ENCODE measurements at regions not wholly inside any gene's neighbourhood (a gene's known extent, or its start where the extent isn't known, plus 50 kb on each side); places are given as distances from the start of the nearest gene placed in this dataset.

DNA sequence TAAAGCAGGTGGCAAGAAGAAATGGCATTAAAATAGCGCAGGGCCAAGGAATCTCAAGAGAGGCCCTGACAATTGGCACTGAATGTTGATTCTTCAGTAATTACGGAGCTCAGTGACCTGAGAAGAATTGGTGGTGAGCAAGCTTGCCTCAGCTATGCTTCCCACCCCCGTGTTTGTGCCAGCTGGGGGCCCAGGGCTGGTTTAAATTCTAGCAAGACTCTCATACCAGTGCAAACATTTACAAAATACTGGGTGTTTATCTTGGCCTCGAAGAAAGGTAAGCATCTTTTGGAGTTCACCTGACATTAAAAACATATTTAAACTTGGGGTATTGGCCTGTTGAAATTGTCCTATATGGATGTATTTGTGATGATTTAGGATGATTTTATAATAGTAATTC lies 296.7 kb upstream of the USP25 start:
- Histone ChIP-seq H3K4me1 (no peaks in the 10 kb centered on the region), H3K4me3 (no peak overlapping the region), H3K27me3 (no peaks in the 10 kb centered on the region), H3K36me3 (no peaks in the 10 kb centered on the region), H3K9me3 (no peaks in the 10 kb centered on the region), H3K27ac (no peak overlapping the region)
- no peak for DNase-seq
- no peak for ATAC-seq
- intact Hi-C loops (cut with DNase I), result no loop called here
- TF ChIP-seq, protein P1, sequence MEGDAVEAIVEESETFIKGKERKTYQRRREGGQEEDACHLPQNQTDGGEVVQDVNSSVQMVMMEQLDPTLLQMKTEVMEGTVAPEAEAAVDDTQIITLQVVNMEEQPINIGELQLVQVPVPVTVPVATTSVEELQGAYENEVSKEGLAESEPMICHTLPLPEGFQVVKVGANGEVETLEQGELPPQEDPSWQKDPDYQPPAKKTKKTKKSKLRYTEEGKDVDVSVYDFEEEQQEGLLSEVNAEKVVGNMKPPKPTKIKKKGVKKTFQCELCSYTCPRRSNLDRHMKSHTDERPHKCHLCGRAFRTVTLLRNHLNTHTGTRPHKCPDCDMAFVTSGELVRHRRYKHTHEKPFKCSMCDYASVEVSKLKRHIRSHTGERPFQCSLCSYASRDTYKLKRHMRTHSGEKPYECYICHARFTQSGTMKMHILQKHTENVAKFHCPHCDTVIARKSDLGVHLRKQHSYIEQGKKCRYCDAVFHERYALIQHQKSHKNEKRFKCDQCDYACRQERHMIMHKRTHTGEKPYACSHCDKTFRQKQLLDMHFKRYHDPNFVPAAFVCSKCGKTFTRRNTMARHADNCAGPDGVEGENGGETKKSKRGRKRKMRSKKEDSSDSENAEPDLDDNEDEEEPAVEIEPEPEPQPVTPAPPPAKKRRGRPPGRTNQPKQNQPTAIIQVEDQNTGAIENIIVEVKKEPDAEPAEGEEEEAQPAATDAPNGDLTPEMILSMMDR (IDR thresholded peaks at IDR 0.05), result no peak

DNA sequence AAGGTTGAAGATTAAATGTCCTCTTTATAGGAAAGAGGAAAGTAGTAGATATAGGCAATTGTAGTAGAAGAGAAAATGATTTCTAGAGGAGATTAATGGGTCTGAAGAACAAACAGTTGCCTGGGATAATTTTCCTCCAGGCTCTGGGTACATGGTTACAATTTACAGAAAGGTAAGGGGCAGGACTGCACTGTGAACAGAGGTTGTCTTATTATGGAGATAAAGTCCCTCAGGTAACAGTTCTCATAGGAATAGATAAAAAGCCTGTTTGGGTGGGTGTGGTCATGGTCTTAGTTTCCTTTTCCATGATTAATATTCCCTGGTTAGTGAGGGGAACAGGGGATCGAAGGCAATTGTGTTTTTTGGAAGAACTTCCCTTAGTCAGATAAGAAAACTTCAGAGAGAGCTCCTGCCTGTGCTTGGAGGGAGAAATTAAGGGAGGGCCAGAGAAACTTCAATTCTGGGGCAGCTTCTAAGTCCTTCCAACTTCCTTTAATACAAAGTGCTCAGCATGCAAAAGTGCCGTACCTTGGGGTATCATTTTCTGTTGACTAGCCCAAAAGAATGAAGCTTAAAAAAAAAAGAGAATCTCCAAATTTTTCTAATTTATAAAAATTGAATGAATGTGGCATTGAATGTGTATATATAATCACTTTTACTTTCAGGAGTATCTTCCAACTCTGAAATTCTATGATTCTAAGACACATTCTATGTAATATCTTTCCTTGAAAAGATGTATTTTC lies 295.4 kb upstream of the USP25 start:
- intact Hi-C loops (cut with DNase I), result no loop called here

DNA sequence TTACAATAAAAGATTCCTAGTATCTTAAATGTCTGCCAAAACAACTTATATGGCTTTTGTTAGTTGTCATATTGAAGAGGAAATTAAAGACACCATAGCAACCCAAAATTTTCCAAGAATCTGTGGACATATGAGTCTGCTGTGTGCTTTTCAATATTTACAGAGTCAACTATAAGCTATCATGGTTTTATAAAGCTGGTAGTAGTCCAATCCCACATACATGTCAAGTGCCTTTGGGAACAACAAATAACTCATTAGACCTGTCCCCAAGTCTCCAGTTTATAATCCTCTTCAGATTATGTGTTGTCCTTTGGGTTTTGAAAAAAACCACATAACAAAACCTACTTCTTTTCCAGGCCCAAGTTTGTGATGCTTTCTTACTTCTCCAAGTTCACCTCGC lies 293.8 kb upstream of the USP25 start:
- Histone ChIP-seq H3K27ac (no peak overlapping the region), H3K36me3 (no peaks in the 10 kb centered on the region), H3K27me3 (no peaks in the 10 kb centered on the region), H3K4me1 (no peaks in the 10 kb centered on the region), H3K4me3 (no peak overlapping the region), H3K9me3 (no peaks in the 10 kb centered on the region)
- ATAC-seq (no peak), DNase-seq (no peak)
- intact Hi-C loops (cut with DNase I), result no loop called here
- TF ChIP-seq, protein P1 (IDR thresholded peaks at IDR 0.05), result no peak

More for the DNA sequence above, 295.4 kb upstream of the USP25 start:
- no peaks in the 10 kb centered on the region for H3K9me3 ChIP-seq
- no peak overlapping the region for H3K4me3 ChIP-seq
- H3K36me3 ChIP-seq, result no peaks in the 10 kb centered on the region
- TF ChIP-seq, protein P1 (IDR thresholded peaks at IDR 0.05), result no peak
- no peak for ATAC-seq
- no peaks in the 10 kb centered on the region for H3K4me1 ChIP-seq
- H3K27me3 ChIP-seq, result no peaks in the 10 kb centered on the region
- DNase-seq, result no peak
- no peak overlapping the region for H3K27ac ChIP-seq

DNA sequence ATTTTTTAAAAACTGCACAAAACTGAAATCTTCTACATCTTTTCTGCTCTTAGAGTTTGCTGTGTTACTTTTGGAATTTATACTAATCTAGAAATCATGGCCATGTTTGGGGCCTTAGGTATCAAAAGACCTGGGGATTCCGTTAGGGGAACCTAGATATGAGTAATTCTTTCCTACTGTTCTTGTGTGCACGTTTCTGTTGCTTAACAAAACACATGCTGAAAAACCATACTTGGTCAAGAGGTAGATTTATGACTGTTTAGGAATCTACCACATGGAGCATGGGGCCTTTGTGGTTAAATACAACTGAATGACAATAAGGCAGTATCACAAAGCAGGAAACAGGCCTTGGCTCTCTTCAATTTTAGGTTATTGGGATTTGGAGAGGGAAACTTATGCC lies 291.9 kb upstream of the USP25 start:
- intact Hi-C loops (cut with DNase I), result no loop called here
- no peak for ATAC-seq
- no peaks in the 10 kb centered on the region for H3K9me3 ChIP-seq
- H3K4me3 ChIP-seq, result no peak overlapping the region
- H3K27ac ChIP-seq, result no peak overlapping the region
- H3K4me1 ChIP-seq, result no peaks in the 10 kb centered on the region
- H3K36me3 ChIP-seq, result no peaks in the 10 kb centered on the region
- TF ChIP-seq, protein P1 (IDR thresholded peaks at IDR 0.05), result no peak
- H3K27me3 ChIP-seq, result no peaks in the 10 kb centered on the region
- DNase-seq, result no peak

DNA sequence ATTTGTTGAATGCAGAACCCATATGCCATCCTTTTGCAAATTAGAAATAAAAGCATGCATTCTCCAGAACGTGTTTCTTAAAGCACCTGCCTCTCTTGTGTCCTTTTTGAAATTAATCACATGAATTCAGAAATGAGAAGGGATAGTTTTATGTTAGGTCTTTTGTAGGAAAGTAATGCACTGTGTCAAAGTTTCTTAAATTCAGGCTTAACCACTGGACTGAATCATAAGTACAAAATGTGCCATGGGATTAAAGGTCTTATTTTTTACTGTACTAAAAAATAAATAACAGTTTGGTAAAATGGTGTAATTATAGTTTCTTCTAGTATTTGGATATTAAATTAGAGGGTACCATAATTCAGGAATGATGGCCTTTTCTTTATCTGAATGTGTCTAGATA lies 290.1 kb upstream of the USP25 start:
- TF ChIP-seq, protein P1 (IDR thresholded peaks at IDR 0.05), result no peak
- H3K4me1 ChIP-seq, result no peaks in the 10 kb centered on the region
- no peaks in the 10 kb centered on the region for H3K9me3 ChIP-seq
- no peak for DNase-seq
- no peak overlapping the region for H3K27ac ChIP-seq
- no peaks in the 10 kb centered on the region for H3K27me3 ChIP-seq
- no peaks in the 10 kb centered on the region for H3K36me3 ChIP-seq
- no peak for ATAC-seq
- H3K4me3 ChIP-seq, result no peak overlapping the region
- intact Hi-C loops (cut with DNase I), result no loop called here

DNA sequence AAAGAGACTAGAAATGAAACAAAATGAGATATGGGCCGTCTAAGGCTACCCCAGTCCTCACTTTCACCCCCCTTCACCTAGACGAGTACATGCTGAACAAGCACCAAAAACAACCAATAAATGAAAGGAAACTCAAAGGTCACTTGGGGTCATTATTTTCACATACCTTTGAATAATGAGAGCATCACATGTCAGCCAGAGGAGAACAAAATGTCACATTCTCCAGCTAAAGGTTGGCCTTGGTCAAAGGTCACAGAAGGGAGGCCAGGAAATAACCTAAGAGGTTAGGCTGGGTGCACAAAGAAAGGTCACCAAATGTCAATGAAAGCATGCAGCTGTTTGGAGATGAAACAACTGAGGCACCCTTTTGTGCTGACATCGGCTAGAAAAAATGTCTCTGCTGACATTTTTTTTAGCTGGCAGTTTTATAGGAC lies 288.7 kb upstream of the USP25 start:
- no peaks in the 10 kb centered on the region for H3K27me3 ChIP-seq
- intact Hi-C loops (cut with DNase I), result no loop called here
- H3K4me3 ChIP-seq, result no peak overlapping the region
- ATAC-seq (no peak), DNase-seq (no peak)
- no peak overlapping the region for H3K27ac ChIP-seq
- TF ChIP-seq, protein P1 (IDR thresholded peaks at IDR 0.05), result no peak
- H3K9me3 ChIP-seq, result no peaks in the 10 kb centered on the region
- no peaks in the 10 kb centered on the region for H3K36me3 ChIP-seq
- no peaks in the 10 kb centered on the region for H3K4me1 ChIP-seq
